ENCODE measurements at regions not wholly inside any gene's neighbourhood (a gene's known extent, or its start where the extent isn't known, plus 50 kb on each side); places are given as distances from the start of the nearest gene placed in this dataset.

DNA sequence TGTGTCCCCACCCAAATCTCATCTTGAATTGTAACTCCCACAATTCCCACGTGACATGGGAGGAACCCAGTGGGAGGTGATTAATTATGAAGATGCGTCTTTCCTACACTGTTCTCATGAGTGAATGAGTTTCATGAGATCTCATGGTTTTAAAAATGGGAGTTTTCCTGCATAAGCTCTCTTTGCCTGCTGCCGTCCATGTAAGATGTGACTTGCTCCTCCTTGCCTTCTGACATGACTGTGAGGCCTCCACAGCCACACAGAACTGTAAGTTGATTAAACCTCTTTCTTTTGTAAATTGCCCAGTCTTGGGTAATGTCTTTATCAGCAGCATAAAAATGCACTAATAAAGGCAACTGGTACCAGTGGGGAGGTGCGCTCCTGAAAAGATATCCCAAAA lies 67.7 kb upstream of the DRGX start:
- H3K9me3 ChIP-seq (replicated peaks in 1 of 11) = peaks cover 21 to 38% (median 30%) of the 10 kb centered on the region in 11 experiments
- no peak for TF ChIP-seq Cebpa-rat (IDR thresholded peaks at IDR 0.05)
- H3K4me3 ChIP-seq = no peak overlapping the region
- no peak overlapping the region for H3K9ac ChIP-seq
- H3K27ac ChIP-seq = no peak overlapping the region
- no peaks in the 10 kb centered on the region for H4K20me1 ChIP-seq
- H3K4me2 ChIP-seq = no peak overlapping the region
- H3K27me3 ChIP-seq = no peaks in the 10 kb centered on the region
- no peaks in the 10 kb centered on the region for H3K4me1 ChIP-seq
- H3K36me3 ChIP-seq = peaks cover 55 to 90% (median 70%) of the 10 kb centered on the region in 11 experiments; a peak in 21 of 22 replicates

DNA sequence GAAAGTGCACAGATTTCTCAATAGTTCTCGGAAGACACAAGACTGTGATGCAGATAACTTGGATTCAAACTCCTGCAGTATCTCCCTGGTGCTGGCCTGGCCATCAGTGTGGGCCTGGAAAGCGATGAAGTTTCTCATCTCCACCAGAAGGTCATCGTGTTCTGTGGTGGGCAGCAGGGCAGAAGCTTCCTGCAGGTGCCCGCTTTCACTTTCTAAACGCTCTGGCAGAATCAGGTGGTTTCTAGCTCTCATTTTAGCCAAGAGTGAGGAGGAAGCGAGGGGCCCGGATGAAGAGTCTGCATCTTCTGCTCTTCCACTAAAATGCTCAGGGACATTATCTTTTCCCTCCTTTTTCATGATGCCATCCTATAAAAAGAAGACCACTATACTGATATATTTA lies 63.0 kb upstream of the DRGX start:
- Histone ChIP-seq H3K4me1 (no peaks in the 10 kb centered on the region), H4K20me1 (no peaks in the 10 kb centered on the region), H3K9ac (no peak overlapping the region), H3K36me3 (peaks cover 33 to 90% (median 54%) of the 10 kb centered on the region in 11 experiments; a peak in 21 of 22 replicates), H3K4me2 (no peak overlapping the region), H3K4me3 (no peak overlapping the region), H3K27me3 (no peaks in the 10 kb centered on the region), H3K27ac (no peak overlapping the region), H3K9me3 (replicated peaks in 1 of 11) (peaks cover 20 to 29% (median 23%) of the 10 kb centered on the region in 11 experiments)
- TF ChIP-seq Cebpa-rat (IDR thresholded peaks at IDR 0.05) = no peak

DNA sequence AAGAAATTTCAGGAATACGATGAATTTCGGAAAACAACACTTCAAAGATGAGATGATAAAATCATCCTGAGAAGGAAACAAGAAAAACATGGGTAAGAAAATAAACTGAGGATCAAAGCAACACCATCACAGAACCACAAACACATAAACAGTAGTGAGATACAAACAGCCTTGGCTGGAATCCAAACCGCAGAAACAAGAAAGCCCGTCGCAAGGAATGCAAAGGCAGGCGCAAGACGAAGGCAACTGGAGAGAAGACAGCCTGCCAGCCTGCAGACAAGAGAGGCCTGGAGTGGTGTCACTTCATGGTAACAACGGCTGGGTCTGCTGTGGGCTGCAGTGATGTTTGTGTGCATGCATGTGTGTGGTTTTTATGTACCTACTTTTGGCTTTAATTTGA lies 61.8 kb upstream of the DRGX start:
- Histone ChIP-seq H3K9me3 (replicated peaks in 1 of 11) (peaks cover 17 to 31% (median 23%) of the 10 kb centered on the region in 11 experiments), H3K27ac (no peak overlapping the region), H4K20me1 (no peaks in the 10 kb centered on the region), H3K4me1 (no peaks in the 10 kb centered on the region), H3K4me3 (no peak overlapping the region), H3K36me3 (peaks cover 32 to 86% (median 53%) of the 10 kb centered on the region in 11 experiments; a peak in 21 of 22 replicates), H3K4me2 (no peak overlapping the region), H3K27me3 (no peaks in the 10 kb centered on the region), H3K9ac (no peak overlapping the region)
- no peak for TF ChIP-seq Cebpa-rat (IDR thresholded peaks at IDR 0.05)

DNA sequence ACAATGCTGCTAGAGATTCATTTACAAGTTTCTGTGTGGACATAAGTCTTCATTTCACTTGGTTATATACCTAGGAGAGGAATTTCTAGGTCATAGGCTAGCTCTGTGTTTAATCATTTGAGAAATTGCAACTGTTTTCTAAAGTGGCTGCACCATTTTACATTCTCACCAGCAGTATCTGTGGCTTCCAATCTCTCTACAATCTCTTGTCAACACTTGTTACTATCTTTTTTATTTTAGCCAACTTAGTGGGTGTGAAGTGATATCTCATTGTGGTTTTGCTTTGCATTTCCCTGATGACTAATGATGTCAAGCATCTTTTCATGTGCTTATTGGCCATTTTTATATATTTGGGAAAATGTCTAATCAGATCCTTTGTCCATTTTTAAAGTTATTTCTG lies 53.0 kb upstream of the DRGX start:
- Histone ChIP-seq H3K27me3 (no peaks in the 10 kb centered on the region), H3K9ac (no peak overlapping the region), H3K9me3 (replicated peaks in 1 of 11) (peaks cover 25 to 44% (median 32%) of the 10 kb centered on the region in 11 experiments), H3K4me1 (no peaks in the 10 kb centered on the region), H3K4me2 (no peak overlapping the region), H3K36me3 (peaks cover under 1 to 8% (median 3%) of the 10 kb centered on the region in 11 experiments; a peak in 13 of 22 replicates), H4K20me1 (no peaks in the 10 kb centered on the region), H3K4me3 (no peak overlapping the region), H3K27ac (no peak overlapping the region)
- no peak for TF ChIP-seq Cebpa-rat (IDR thresholded peaks at IDR 0.05)

DNA sequence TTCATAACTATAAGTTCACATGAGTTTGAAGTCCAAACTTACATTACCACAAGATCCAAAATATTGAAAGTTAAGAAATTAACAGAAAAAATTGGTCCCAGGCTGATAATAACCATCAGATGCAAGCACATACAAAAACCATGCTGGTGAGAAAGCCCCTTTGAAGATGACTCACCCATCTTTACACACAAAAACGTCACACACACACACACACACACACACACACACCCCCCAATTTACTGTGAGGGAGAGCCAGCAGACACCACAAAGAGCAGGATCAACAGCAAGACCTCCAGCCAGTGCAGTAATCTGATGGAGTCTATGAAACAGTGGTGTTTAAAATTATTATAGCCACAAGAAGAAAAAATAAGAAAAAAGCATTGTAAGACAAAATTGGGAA lies 50.1 kb upstream of the DRGX start:
- Histone ChIP-seq H3K27ac (no peak overlapping the region), H3K4me1 (no peaks in the 10 kb centered on the region), H3K4me2 (no peak overlapping the region), H3K9me3 (replicated peaks in 1 of 11) (peaks cover 14 to 38% (median 28%) of the 10 kb centered on the region in 11 experiments; a peak in 21 of 22 replicates), H3K4me3 (no peak overlapping the region), H4K20me1 (no peaks in the 10 kb centered on the region), H3K36me3 (no peaks in the 10 kb centered on the region), H3K9ac (no peak overlapping the region), H3K27me3 (no peaks in the 10 kb centered on the region)
- no peak for TF ChIP-seq Cebpa-rat (IDR thresholded peaks at IDR 0.05)

All from BLaER1 treated with 17β-estradiol and CSF1 and Interleukin-3, amounts not matched to agents 10 nM and 100 nM (cell line).